ENCODE measurements at regions not wholly inside any gene's neighbourhood (a gene's known extent, or its start where the extent isn't known, plus 50 kb on each side); places are given as distances from the start of the nearest gene placed in this dataset.

GRCh38 chr1:25056536-25056935 lies 126.5 kb upstream of the RUNX3 start:
- H3K36me3 ChIP-seq (ENCODE audit: control insufficient read depth, insufficient read depth, low read length) = no peaks in the 10 kb centered on the region
- intact Hi-C loops (cut with micrococcal nuclease; ENCODE audit: unreplicated experiment) (no loop called here), in situ Hi-C loops (cut with HindIII; ENCODE audit: low pct_unique_long_range_greater_than_20kb, low sequenced_read_pairs) (no loop called here)
- no peak for ATAC-seq
- H3K27ac ChIP-seq (ENCODE audit: low read length) = no peak overlapping the region
- DNase-seq (ENCODE audit: low read depth, low spot score) = no peak
- no TSS peak for BruUV-seq (replicated peaks)
- CTCF ChIA-PET = interaction anchor here (0.6 kb wide), 1 partner anchor 92 kb away, joined by 3 read pairs; no protein-coding TSS in a partner anchor
- POLR2A ChIA-PET = interaction anchor here (0.5 kb wide), 1 partner anchor 105 kb away, joined by 4 read pairs; no protein-coding TSS in a partner anchor
- no peaks in the 10 kb centered on the region for H3K4me1 ChIP-seq (ENCODE audit: control insufficient read depth, insufficient read depth, low read length)
- TF ChIP-seq POLR2AphosphoS5 (IDR thresholded peaks at IDR 0.05; ENCODE audit: low read depth, low read length) (no peak), SIN3A (IDR thresholded peaks at IDR 0.05; ENCODE audit: borderline replicate concordance, insufficient read depth, low read depth, low read length) (no peak), TCF7L2 (IDR thresholded peaks at IDR 0.05; ENCODE audit: low read depth, low read length) (no peak), REST (IDR thresholded peaks at IDR 0.05; ENCODE audit: insufficient read depth in 1 of 2, low read depth in 2 of 2, low read length in 1 of 2) (no peak), CTCF (IDR thresholded peaks at IDR 0.05) (no peak)
- H3K9me3 ChIP-seq (ENCODE audit: control insufficient read depth, insufficient read depth, low read depth, low read length) = no peaks in the 10 kb centered on the region
- H3K4me3 ChIP-seq (ENCODE audit: low read depth in 2 of 2, low read length in 2 of 2) = no peak overlapping the region
- H3K27me3 ChIP-seq (ENCODE audit: control insufficient read depth, insufficient read depth, low read length) = peaks cover 6% of the 10 kb centered on the region

- in situ Hi-C loops (cut with HindIII; ENCODE audit: low pct_unique_long_range_greater_than_20kb, low sequenced_read_pairs) = no loop called here
- no peak overlapping the region for H3K4me3 ChIP-seq (ENCODE audit: low read depth in 2 of 2, low read length in 2 of 2)
- H3K36me3 ChIP-seq (ENCODE audit: control insufficient read depth, insufficient read depth, low read length) = no peaks in the 10 kb centered on the region
- ATAC-seq (no peak), DNase-seq (ENCODE audit: low read depth, low spot score) (no peak)
- ChIA-PET CTCF (interaction anchor here (0.6 kb wide), 1 partner anchor 92 kb away, joined by 3 read pairs; no protein-coding TSS in a partner anchor), POLR2A (no interaction called here)
- H3K4me1 ChIP-seq (ENCODE audit: control insufficient read depth, insufficient read depth, low read length) = no peaks in the 10 kb centered on the region
- intact Hi-C loops (cut with micrococcal nuclease; ENCODE audit: unreplicated experiment) = no loop called here
- no peaks in the 10 kb centered on the region for H3K9me3 ChIP-seq (ENCODE audit: control insufficient read depth, insufficient read depth, low read depth, low read length)
- no peak for TF ChIP-seq SIN3A (IDR thresholded peaks at IDR 0.05; ENCODE audit: borderline replicate concordance, insufficient read depth, low read depth, low read length)
- no peak for TF ChIP-seq REST (IDR thresholded peaks at IDR 0.05; ENCODE audit: insufficient read depth in 1 of 2, low read depth in 2 of 2, low read length in 1 of 2)
- no peak for TF ChIP-seq CTCF (IDR thresholded peaks at IDR 0.05)
- TF ChIP-seq POLR2AphosphoS5 (IDR thresholded peaks at IDR 0.05; ENCODE audit: low read depth, low read length) = no peak
- no peak for TF ChIP-seq TCF7L2 (IDR thresholded peaks at IDR 0.05; ENCODE audit: low read depth, low read length)
- H3K27me3 ChIP-seq (ENCODE audit: control insufficient read depth, insufficient read depth, low read length) = peaks cover 6% of the 10 kb centered on the region
- BruUV-seq (replicated peaks) = no TSS peak
- no peak overlapping the region for H3K27ac ChIP-seq (ENCODE audit: low read length)
These were observed 125.9 kb upstream of the RUNX3 start for GRCh38 chr1:25055961-25056360.
